Fibroblast of skin of right biceps (primary cell): ENCODE measurements at regions not wholly inside any gene's neighbourhood (a gene's known extent, or its start where the extent isn't known, plus 50 kb on each side); places are given as distances from the start of the nearest gene placed in this dataset.
"Not testable (repeated sequence)": the region's sequence is repeated elsewhere in the genome, so short reads cannot be mapped to it uniquely, and the experiment has no call there.

Source experiments
- DNase-seq: peaks from one replicate; pipeline ENCODE4 v3.0.0-alpha.2; 2013

DNA sequence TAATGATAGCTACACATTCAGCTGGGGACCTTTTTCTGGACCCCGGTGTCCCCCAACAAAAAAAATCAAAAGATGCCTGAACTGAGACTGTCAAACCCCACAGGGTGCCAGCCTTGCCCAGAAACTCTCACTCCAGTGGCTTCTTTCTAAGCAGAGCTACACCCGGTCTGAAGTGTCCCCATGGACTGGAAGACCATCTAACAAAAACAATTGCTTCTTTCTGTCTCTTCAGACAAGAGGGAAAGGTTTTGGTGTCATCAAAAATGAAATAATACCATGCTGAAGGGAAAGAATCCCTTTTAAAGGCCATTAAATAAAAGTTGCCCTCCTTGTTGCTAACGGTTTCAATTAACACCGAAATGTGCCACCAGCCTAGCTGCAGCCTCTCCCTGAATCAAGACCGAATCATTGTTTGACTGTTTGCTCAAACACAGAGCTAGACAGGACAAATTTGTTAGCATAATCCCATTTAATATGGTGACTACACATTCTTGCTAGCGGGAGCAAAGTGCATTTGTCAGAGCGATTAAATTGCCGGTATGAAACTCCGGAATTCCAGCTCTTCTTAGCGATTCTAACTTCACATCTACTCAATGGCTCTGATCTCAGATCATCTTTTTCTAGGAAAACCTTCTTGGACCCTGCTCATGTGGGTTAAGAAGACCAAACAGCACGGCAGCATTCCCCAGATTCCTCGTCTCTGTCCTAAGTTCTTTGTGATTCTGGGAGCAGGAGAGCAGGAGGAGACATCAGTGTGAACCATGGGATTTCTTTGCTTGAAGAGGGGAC, 397.5 kb upstream of the PRKCQ start:
- no peak for DNase-seq

GRCh38 chr10:6973899-6974298, 393.8 kb upstream of the PRKCQ start:
- DNase-seq, result no peak

GRCh38 chr10:6972226-6972625, 392.1 kb upstream of the PRKCQ start:
- no peak for DNase-seq

DNA sequence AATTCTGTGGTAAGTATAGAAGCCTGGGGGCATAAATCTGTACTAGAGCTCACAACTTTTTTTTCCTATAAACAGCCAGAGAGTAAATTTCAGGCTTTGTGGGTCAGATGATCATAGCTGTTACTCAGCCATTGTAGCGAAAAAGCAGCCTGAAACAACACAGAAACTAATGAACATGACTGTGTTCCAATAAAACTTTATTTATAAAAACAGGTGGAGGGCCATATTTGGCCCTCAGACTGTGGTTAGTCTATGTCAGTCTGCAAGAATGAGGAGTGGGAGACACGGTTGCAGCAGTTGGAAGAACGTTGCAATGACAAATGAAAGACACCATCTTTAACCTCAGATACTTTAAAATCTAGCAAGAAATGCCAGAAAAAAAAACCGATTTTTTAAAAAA, 389.6 kb upstream of the PRKCQ start:
- no peak for DNase-seq

- DNase-seq, result no peak
Observed at GRCh38 chr10:6964543-6964942, 384.5 kb upstream of the PRKCQ start.

DNA sequence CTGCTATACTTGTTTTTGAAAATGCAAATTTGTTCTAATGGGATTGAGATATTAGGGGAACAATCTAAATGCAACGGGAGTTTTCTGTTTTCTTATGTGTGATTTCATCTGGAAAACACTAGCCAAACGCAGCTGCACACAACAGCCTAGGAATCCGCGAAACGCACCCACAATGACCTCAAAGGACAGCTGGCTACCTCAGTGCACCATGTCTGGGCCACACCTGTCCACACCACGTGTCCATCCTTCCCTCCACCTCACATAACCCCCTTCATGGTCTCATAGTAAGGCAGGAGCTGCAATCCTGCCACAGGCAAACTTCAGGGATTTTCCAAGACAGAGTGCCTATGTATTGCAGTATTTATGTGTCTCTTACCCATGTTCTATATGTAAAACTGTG, 382.5 kb upstream of the PRKCQ start:
- no peak for DNase-seq

GRCh38 chr10:6958711-6959110, 378.6 kb upstream of the PRKCQ start:
- DNase-seq, result no peak

GRCh38 chr10:6958254-6958653, 378.2 kb upstream of the PRKCQ start:
- DNase-seq, result no peak

GRCh38 chr10:6957851-6958250, 377.8 kb upstream of the PRKCQ start:
- DNase-seq, result no peak

GRCh38 chr10:6956562-6956961, 376.5 kb upstream of the PRKCQ start:
- DNase-seq, result no peak

DNA sequence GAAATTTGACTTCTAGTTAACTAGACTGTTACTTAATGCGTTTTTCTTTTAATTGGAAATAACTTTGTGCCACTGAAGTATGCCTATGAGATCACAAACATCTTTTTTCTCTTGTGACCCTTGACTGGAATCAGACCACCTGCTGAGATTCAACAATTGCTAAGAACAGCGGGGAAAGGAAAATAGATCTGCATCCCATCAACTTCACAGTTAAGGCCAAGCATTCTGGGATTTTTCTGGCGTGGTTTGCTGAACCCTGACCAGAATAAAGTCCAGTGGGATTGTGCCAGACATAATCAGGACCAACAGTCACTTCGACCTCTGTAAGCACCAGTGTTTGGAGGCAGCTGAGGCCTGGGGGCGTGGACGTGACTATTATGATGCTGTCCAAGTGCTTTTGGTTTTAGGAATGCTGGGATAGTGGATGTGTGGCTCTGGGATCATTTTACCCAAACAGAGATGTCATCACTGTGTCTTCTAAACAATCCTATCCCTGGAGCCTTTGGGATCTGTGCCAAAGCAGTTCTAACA, 373.3 kb upstream of the PRKCQ start:
- DNase-seq, result no peak

DNA sequence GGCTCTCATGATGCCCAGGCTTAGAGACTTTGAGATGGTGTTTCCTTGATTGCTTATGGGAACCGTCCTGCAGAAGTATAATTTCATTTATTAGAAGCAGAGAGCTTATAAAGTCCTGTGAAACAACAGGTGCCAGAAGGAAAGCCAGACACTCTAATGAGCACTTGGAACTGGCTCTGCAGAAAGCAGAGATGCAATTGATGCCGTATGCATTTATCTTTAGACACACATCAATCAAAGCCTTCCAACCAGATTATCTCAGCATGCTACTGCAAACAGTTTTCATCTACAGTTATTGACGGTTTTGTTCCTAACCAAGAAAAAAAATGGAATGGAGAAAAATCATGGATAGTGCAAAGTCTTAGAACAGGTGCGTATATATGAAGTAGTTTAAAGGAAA, 371.7 kb upstream of the PRKCQ start:
- DNase-seq, result no peak

GRCh38 chr10:6950133-6950532, 370.1 kb upstream of the PRKCQ start:
- no peak for DNase-seq

GRCh38 chr10:6944436-6944835, 364.4 kb upstream of the PRKCQ start:
- DNase-seq, result no peak

- DNase-seq, result no peak
Observed at GRCh38 chr10:6938384-6938783, 358.3 kb upstream of the PRKCQ start.

DNA sequence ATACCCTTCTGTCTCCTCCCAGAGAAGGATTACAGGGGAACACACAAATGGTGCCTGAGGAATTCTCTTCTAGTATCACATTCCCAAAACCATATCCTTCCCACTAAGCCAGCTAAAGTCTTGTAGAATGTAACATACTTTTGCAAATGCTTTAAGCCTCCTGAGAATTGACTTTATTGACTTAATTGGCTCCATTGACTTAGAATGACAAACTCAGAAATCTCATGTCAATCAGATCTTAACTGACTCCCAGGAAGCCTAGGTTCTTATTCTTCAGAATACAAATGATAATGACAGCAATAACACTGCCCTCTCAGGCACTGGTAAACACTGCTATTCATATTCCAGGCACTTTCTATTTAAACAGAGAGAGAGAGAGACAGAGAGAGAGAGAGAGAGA, 356.9 kb upstream of the PRKCQ start:
- no peak for DNase-seq

DNA sequence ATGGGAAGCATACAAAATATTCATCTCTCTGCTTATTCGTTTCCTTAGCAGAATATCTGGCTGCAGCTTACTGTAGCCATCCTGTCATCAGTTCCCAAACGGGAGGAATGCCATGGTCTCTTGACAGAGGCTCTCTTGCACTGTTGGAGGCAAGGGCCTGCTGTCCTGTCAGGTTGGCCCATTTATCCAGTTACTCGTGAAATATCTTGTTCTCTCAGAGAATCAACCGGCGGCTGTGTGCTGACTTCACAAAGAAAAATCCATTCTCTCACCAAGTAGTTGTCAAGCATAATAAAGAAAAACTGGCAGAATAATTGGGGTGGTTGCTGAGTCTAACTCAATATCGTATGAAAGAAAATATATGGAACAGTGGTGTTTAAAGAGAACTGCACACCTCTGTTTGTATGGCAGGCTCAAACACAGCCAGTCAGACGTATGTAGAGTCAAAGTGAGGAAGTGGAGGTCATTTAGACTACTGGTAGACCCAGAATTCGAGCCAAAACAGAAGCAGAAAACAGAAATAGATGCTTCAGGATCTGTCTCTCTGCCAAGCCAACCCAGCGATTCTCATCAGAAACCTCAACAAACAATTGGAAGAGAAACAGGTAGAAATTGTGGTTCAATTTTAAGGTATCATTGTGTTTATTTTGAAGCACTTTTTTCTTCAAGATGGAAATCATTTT, 349.2 kb upstream of the PRKCQ start:
- no peak for DNase-seq

DNA sequence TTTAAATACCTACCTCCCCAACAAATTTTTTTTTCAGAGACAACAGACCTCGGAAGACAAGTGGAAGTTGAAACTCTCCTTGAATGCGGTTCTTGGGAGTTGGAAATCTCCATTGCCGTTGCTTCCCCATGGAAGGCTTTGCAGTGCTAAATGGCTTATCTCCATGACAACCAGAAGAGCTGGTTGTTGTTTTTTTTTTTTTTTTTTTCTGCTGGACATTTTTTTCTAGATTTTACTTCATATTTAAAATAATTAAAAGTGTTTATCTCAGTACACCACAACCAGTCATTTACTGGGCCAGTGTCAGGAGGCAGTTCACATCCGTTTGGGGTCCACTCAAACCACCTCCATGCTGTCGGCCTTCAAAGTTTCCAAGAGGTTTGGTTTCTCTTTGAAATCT, 348.5 kb upstream of the PRKCQ start:
- no peak for DNase-seq

DNA sequence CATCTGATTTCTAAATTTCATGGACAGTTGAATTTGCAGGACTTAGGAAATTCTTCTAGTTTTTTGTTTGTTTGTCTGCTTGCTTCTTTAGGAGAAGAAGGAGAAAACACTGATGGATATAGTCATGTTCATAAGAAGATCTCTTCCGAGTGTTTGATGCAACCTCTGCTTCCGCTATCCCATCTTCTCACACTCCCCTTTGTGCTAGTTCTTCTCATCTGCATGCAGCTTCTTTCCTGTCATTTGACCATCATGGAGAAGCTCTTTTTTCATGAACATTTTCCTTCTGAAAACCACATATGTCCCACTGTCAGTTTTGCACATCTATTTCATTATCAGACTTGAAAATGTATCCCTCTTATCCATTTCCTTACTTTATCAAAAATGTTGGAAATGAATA, 346.9 kb upstream of the PRKCQ start:
- no peak for DNase-seq

DNA sequence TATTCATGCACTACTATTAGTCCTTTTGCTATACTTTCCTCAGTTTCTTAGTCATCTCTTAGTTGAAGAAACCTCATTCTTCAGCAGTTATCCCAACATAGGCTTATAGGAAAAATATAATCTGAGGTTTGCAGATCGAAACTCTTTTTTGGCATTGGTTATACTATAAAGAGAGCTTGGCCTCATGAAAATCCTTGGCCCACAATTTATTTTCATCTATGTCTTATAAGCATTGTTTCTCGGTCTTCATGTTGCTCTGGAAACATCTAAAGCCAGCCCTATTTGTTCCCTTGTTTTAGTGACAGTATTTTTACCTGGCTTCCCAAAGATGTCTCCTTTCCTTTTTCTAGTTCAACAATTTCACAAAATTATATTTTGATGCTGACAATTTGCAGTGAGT, 345.1 kb upstream of the PRKCQ start:
- DNase-seq, result no peak

GRCh38 chr10:6924166-6924565, 344.1 kb upstream of the PRKCQ start:
- peak; percentile 40 for DNase-seq

- not testable (repeated sequence) for DNase-seq
Observed at GRCh38 chr10:6921026-6921425, 340.9 kb upstream of the PRKCQ start.

DNA sequence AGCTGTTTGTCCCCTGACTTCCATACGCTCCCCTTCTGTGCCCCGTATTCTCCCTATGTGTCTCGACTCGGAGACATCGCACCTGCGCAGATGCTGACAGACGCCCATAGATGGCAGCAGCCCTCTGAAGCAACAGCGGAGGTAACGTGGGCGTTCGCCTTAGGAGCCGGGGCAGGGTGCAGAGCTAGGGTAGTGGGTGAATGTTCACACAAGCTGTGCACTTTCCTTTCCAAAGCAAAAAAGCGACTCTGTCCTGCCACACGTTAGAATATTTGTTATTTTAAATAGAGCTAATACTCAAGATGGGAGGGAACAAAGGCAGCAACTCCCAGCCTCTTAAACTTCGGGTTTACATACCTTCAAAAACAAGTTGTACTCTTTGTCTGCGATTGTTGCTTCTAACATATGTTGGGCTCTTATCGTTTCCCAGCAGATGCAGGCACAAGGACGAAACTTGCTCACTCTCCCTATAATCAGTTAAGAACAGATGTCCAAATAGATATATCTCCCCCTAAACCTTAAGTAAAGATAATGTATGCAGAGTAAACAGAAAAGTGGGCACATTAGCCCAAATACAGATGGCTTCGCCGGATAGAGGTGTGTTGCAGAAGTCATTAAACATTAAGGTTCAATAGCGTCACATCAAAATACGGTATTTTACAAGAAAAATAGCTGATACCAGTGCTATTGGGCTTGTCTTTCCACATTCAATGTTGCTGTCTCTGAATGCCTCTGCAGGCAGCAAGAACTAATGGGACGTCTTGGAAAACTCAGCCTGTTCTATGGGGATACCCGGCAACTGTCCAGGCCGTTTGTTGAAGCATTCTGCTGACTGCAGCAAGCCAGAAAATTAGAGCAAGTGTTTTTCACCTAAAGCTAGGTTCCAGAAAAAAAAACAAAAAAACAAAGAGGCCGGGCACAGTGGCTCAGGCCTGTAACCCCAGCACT, 340.3 kb upstream of the PRKCQ start:
- DNase-seq, result peak; percentile 65
